Thymus (tissue), 11 donors: ENCODE measurements at regions not wholly inside any gene's neighbourhood (a gene's known extent, or its start where the extent isn't known, plus 50 kb on each side); places are given as distances from the start of the nearest gene placed in this dataset.

Source experiments
- DNase-seq, 9 donors: peaks; one replicate each; pipeline ENCODE4 v3.0.0-alpha.2; 2013; ENCODE audit warnings: low spot score in 9 of 9, low read depth in 6 of 9, missing footprints in 1 of 9
- H3K27ac ChIP-seq, 2 donors: one replicate each; pipeline ENCODE4 v1.5.1; 2013; ENCODE audit warnings: control low read depth in 1 of 2, low read depth in 1 of 2, low read length in 1 of 2, mild to moderate bottlenecking in 1 of 2, moderate library complexity in 1 of 2
- H3K27me3 ChIP-seq, 2 donors: one replicate each; pipeline ENCODE4 v1.5.1; 2013; ENCODE audit warnings: low read length in 1 of 2; ENCODE audit not compliant: control insufficient read depth in 2 of 2, insufficient read depth in 1 of 2
- H3K36me3 ChIP-seq, 2 donors: one replicate each; pipeline ENCODE4 v1.5.1; 2013; ENCODE audit warnings: low read length in 1 of 2, mild to moderate bottlenecking in 1 of 2, moderate library complexity in 1 of 2; ENCODE audit not compliant: control insufficient read depth in 2 of 2, insufficient read depth in 2 of 2
- H3K4me1 ChIP-seq, 2 donors: one replicate each; pipeline ENCODE4 v1.5.1; 2013; ENCODE audit warnings: low read length in 2 of 2; ENCODE audit not compliant: control insufficient read depth in 2 of 2, insufficient read depth in 2 of 2
- H3K4me3 ChIP-seq, 2 donors: one replicate each; pipeline ENCODE4 v1.5.1; 2013; ENCODE audit warnings: low read length in 2 of 2, control low read depth in 1 of 2, mild to moderate bottlenecking in 1 of 2
- H3K9me3 ChIP-seq, 2 donors: one replicate each; pipeline ENCODE4 v1.5.1; 2013; ENCODE audit warnings: low read length in 1 of 2, mild to moderate bottlenecking in 1 of 2; ENCODE audit not compliant: control insufficient read depth in 2 of 2, insufficient read depth in 1 of 2
- WGBS: extraction: QIAGEN DNeasy Blood & Tissue Kit; methylation state at CpG from one replicate; pipeline ENCODE4 v1.1.7; 2013; 5-methylcytosine and 5-hydroxymethylcytosine counted together
- donor health status: healthy.

- Histone ChIP-seq H3K4me3 (no peak overlapping the region), H3K27me3 (no peaks in the 10 kb centered on the region), H3K27ac (no peak overlapping the region), H3K4me1 (peaks cover 12 to 14% of the 10 kb centered on the region in 2 donors), H3K36me3 (no peaks in the 10 kb centered on the region), H3K9me3 (no peaks in the 10 kb centered on the region)
- WGBS: 86% methylated on average over 5 of the region's 5 CpGs
- DNase-seq: no peak
These were observed 211.0 kb downstream of the FOXA2 start for GRCh38 chr20:22373164-22373895.

GRCh38 chr20:22371843-22372242 is 212.5 kb downstream of the FOXA2 start:
- 6% methylated on average over 5 of the region's 5 CpGs for WGBS
- DNase-seq: peak; percentile 7 to 78 (median 40)

GRCh38 chr20:22370137-22370536 is 214.2 kb downstream of the FOXA2 start:
- WGBS: 100% methylated on average over 2 of the region's 2 CpGs
- Histone ChIP-seq H3K27ac (no peak overlapping the region), H3K4me3 (no peak overlapping the region), H3K4me1 (peaks cover 12 to 14% of the 10 kb centered on the region in 2 donors), H3K9me3 (no peaks in the 10 kb centered on the region), H3K36me3 (no peaks in the 10 kb centered on the region), H3K27me3 (no peaks in the 10 kb centered on the region)
- DNase-seq: no peak

More at GRCh38 chr20:22371843-22372242, 212.5 kb downstream of the FOXA2 start:
- Histone ChIP-seq H3K9me3 (no peaks in the 10 kb centered on the region), H3K4me1 (peaks cover 12 to 14% of the 10 kb centered on the region in 2 donors), H3K27ac (no peak overlapping the region), H3K36me3 (no peaks in the 10 kb centered on the region), H3K27me3 (no peaks in the 10 kb centered on the region), H3K4me3 (no peak overlapping the region)

- no peak for DNase-seq
- Histone ChIP-seq H3K4me1 (peaks cover 12 to 14% of the 10 kb centered on the region in 2 donors), H3K27ac (no peak overlapping the region), H3K4me3 (no peak overlapping the region), H3K27me3 (no peaks in the 10 kb centered on the region), H3K9me3 (no peaks in the 10 kb centered on the region), H3K36me3 (no peaks in the 10 kb centered on the region)
- WGBS: 85% methylated on average over 3 of the region's 3 CpGs
These were observed 215.3 kb downstream of the FOXA2 start for GRCh38 chr20:22369100-22369499.

GRCh38 chr20:22368235-22368634 is 216.1 kb downstream of the FOXA2 start:
- Histone ChIP-seq H3K9me3 (no peaks in the 10 kb centered on the region), H3K27me3 (no peaks in the 10 kb centered on the region), H3K4me3 (no peak overlapping the region), H3K27ac (no peak overlapping the region), H3K36me3 (no peaks in the 10 kb centered on the region), H3K4me1 (peaks cover 12 to 14% of the 10 kb centered on the region in 2 donors)
- 35% methylated on average over 4 of the region's 4 CpGs for WGBS
- DNase-seq: no peak

GRCh38 chr20:22366631-22367030 is 217.7 kb downstream of the FOXA2 start:
- Histone ChIP-seq H3K36me3 (no peaks in the 10 kb centered on the region), H3K9me3 (no peaks in the 10 kb centered on the region), H3K27me3 (no peaks in the 10 kb centered on the region), H3K27ac (no peak overlapping the region), H3K4me3 (no peak overlapping the region), H3K4me1 (peaks cover 4 to 5% of the 10 kb centered on the region in 2 donors)
- no peak for DNase-seq

GRCh38 chr20:22354647-22355046 is 229.7 kb downstream of the FOXA2 start:
- H3K27ac ChIP-seq: no peak overlapping the region
- H3K4me1 ChIP-seq: no peaks in the 10 kb centered on the region
- H3K9me3 ChIP-seq: no peaks in the 10 kb centered on the region
- H3K36me3 ChIP-seq: no peaks in the 10 kb centered on the region
- DNase-seq: no peak
- H3K27me3 ChIP-seq: no peaks in the 10 kb centered on the region
- WGBS: 97% methylated on average over 1 of the region's 1 CpG
- H3K4me3 ChIP-seq: no peak overlapping the region

GRCh38 chr20:22353586-22353985 is 230.8 kb downstream of the FOXA2 start:
- 95% methylated on average over 2 of the region's 2 CpGs for WGBS
- no peak overlapping the region for H3K4me3 ChIP-seq
- H3K9me3 ChIP-seq: no peaks in the 10 kb centered on the region
- no peaks in the 10 kb centered on the region for H3K4me1 ChIP-seq
- H3K27me3 ChIP-seq: no peaks in the 10 kb centered on the region
- no peaks in the 10 kb centered on the region for H3K36me3 ChIP-seq
- no peak for DNase-seq
- H3K27ac ChIP-seq: no peak overlapping the region

GRCh38 chr20:22352019-22352418 is 232.4 kb downstream of the FOXA2 start:
- Histone ChIP-seq H3K36me3 (no peaks in the 10 kb centered on the region), H3K27me3 (no peaks in the 10 kb centered on the region), H3K4me3 (no peak overlapping the region), H3K9me3 (no peaks in the 10 kb centered on the region), H3K27ac (no peak overlapping the region), H3K4me1 (no peaks in the 10 kb centered on the region)
- 98% methylated on average over 3 of the region's 3 CpGs for WGBS
- DNase-seq: no peak
